ENCODE measurements at regions not wholly inside any gene's neighbourhood (a gene's known extent, or its start where the extent isn't known, plus 50 kb on each side); places are given as distances from the start of the nearest gene placed in this dataset.

DNA sequence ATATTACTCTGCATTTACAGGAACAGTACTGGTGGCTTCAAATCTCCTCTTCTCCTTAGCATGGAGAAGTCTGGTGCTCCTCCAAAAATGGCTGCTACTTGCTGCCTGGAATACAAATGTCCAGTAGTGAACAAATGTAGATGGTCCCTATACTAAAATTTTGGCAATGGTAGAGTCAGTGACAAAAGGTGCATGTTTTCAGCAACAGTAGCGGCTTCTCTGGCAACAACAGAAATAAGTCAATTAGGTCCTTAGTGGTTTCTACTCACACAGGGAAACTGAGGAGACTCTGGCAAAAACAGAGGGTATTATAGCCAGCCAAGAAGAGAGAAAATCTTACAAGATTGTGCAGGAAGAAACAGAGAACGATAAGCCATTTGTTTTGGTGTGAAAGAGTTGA is 1368.4 kb upstream of the ADGRL3 start:
- H4K8ac ChIP-seq (ENCODE audit: extremely low read depth, insufficient read depth, low read length), result no peak overlapping the region
- no peak overlapping the region for H3K23ac ChIP-seq (ENCODE audit: insufficient read length)
- H3K14ac ChIP-seq (ENCODE audit: insufficient read length), result no peak overlapping the region
- CTCF ChIA-PET (ENCODE audit: partially characterized antibody), result interaction anchor here (1.0 kb wide), 1 partner anchor 11 kb away, joined by 4 read pairs; no protein-coding TSS in a partner anchor
- 0 out of 2 replicates have a peak, but pooled peaks cover 1% of the 10 kb centered on the region for H3K23me2 ChIP-seq (ENCODE audit: low read depth, low read length)
- DNase-seq (ENCODE audit: low read depth in 1 of 2, low spot score in 2 of 2) (no peak), FAIRE-seq (no peak)
- H2BK5ac ChIP-seq (ENCODE audit: low read depth, low read length), result no peak overlapping the region
- no peaks in the 10 kb centered on the region for H3K79me2 ChIP-seq (ENCODE audit: control insufficient read depth in 1 of 2, insufficient read depth in 2 of 2, low read length in 2 of 2)
- no peak overlapping the region for H3K4me3 ChIP-seq (ENCODE audit: extremely low read depth in 1 of 4, insufficient read depth in 2 of 4, low read depth in 3 of 4, low read length in 4 of 4)
- H3K9me3 ChIP-seq (ENCODE audit: insufficient read depth in 2 of 2, low read depth in 1 of 2, low read length in 1 of 2), result no peaks in the 10 kb centered on the region
- no peak overlapping the region for H4K91ac ChIP-seq (replicated peaks; ENCODE audit: insufficient read length, low read length)
- no peaks in the 10 kb centered on the region for H3K27me3 ChIP-seq (replicated peaks in 1 of 4; ENCODE audit: control insufficient read depth in 3 of 4, extremely low read depth in 1 of 4, insufficient read depth in 3 of 4, low read length in 3 of 4)
- TF ChIP-seq HDAC2 (IDR thresholded peaks at IDR 0.05; ENCODE audit: borderline replicate concordance in 1 of 2, low read depth in 2 of 2, low read length in 2 of 2) (no peak), KDM4A (IDR thresholded peaks at IDR 0.05; ENCODE audit: low read depth, low read length, severe bottlenecking) (no peak), SP1 (IDR thresholded peaks at IDR 0.05; ENCODE audit: low read depth, low read length) (no peak), BCL11A (IDR thresholded peaks at IDR 0.05; ENCODE audit: low read depth in 2 of 2, low read length in 2 of 2) (no peak), NRF1 (IDR thresholded peaks at IDR 0.05; ENCODE audit: low read depth, low read length) (no peak), BRCA1 (IDR thresholded peaks at IDR 0.05; ENCODE audit: low read depth, low read length) (no peak), TBP (IDR thresholded peaks at IDR 0.05; ENCODE audit: low read depth, low read length) (no peak), RAD21 (IDR thresholded peaks at IDR 0.05 in 1 of 2, conservative IDR thresholded peaks at IDR 0.05 in 1 of 2; ENCODE audit: low read depth in 2 of 2, low read length in 2 of 2) (no peak), POLR2A (IDR thresholded peaks at IDR 0.05; ENCODE audit: control extremely low read depth in 1 of 2, low read depth in 2 of 2, low read length in 2 of 2) (no peak), TAF7 (optimal IDR thresholded peaks at IDR 0.05; ENCODE audit: borderline replicate concordance, low read depth, low read length) (no peak)
- POLR2A ChIA-PET (ENCODE audit: partially characterized antibody), result no interaction called here
- H4K20me1 ChIP-seq (replicated peaks in 1 of 2; ENCODE audit: control insufficient read depth in 1 of 2, insufficient read depth in 2 of 2, low read length in 2 of 2), result no peaks in the 10 kb centered on the region
- no peak overlapping the region for H2AFZ ChIP-seq (ENCODE audit: low read length)
- no peak overlapping the region for H2BK120ac ChIP-seq (replicated peaks; ENCODE audit: low read depth, low read length)
- no peak overlapping the region for H3K56ac ChIP-seq (replicated peaks; ENCODE audit: insufficient read length, low read depth, low read length)
- H3K9ac ChIP-seq (replicated peaks in 1 of 4; ENCODE audit: extremely low read depth in 1 of 4, low read depth in 3 of 4, low read length in 3 of 4), result no peak overlapping the region
- no peak overlapping the region for H4K5ac ChIP-seq (ENCODE audit: insufficient read length, low read depth, low read length)
- H3K36me3 ChIP-seq (ENCODE audit: control insufficient read depth in 2 of 4, insufficient read depth in 4 of 4, low read length in 3 of 4), result no peaks in the 10 kb centered on the region
- no peak overlapping the region for H2AK5ac ChIP-seq (ENCODE audit: low read depth, low read length)
- 94% methylated on average over 2 of the region's 2 CpGs; no CpG with 5 or more reads in 1 of the 2 experiments for WGBS, 2 experiments (ENCODE audit: extremely low coverage in 1 of 2, insufficient coverage in 1 of 2, insufficient read length in 1 of 2, insufficient replicate concordance in 2 of 2, low coverage in 1 of 2, low lambda C conversion rate in 2 of 2, missing lambda C conversion rate in 1 of 2)
- no peak overlapping the region for H2BK15ac ChIP-seq (ENCODE audit: low read length)
- no peak overlapping the region for H2BK20ac ChIP-seq (ENCODE audit: low read length)
- H3K4me2 ChIP-seq (ENCODE audit: insufficient read depth in 1 of 2, low read depth in 2 of 2, low read length in 2 of 2), result no peak overlapping the region
- H3K18ac ChIP-seq (ENCODE audit: extremely low read depth, low read length), result no peak overlapping the region
- H3K4me1 ChIP-seq (replicated peaks in 1 of 4; ENCODE audit: control insufficient read depth in 3 of 4, insufficient read depth in 4 of 4, low read length in 3 of 4), result no peaks in the 10 kb centered on the region
- H3K4ac ChIP-seq (replicated peaks; ENCODE audit: insufficient read length, low read depth, low read length), result no peak overlapping the region
- no peaks in the 10 kb centered on the region for H3K79me1 ChIP-seq (ENCODE audit: low read depth, low read length)
- H3K27ac ChIP-seq (ENCODE audit: low read depth, low read length), result no peak overlapping the region
- H2BK12ac ChIP-seq (ENCODE audit: low read depth, low read length), result no peak overlapping the region
